Neuronal stem cell (in vitro differentiated cells): ENCODE measurements at regions not wholly inside any gene's neighbourhood (a gene's known extent, or its start where the extent isn't known, plus 50 kb on each side); places are given as distances from the start of the nearest gene placed in this dataset.

Source experiments
- DNase-seq: peaks from one replicate; pipeline ENCODE4 v3.0.0-alpha.2; 2013; ENCODE audit warnings: low spot score
- H2AFZ ChIP-seq: one replicate; pipeline ENCODE4 v1.6.1; 2013; ENCODE audit warnings: mild to moderate bottlenecking, low read length, inconsistent platforms
- H2AK5ac ChIP-seq: 2 replicates; pipeline ENCODE4 v1.6.1; 2013; ENCODE audit warnings: low read depth, mild to moderate bottlenecking, inconsistent platforms, low read length, moderate library complexity, mixed read lengths
- H2BK120ac ChIP-seq: 2 replicates; pipeline ENCODE4 v1.6.1; 2013; ENCODE audit warnings: low read depth, mild to moderate bottlenecking, inconsistent platforms, low read length, moderate library complexity, mixed read lengths
- H2BK12ac ChIP-seq: one replicate; pipeline ENCODE4 v1.6.1; 2013; ENCODE audit warnings: low read length, inconsistent platforms
- H2BK15ac ChIP-seq: 2 replicates; pipeline ENCODE4 v1.6.1; 2013; ENCODE audit warnings: mild to moderate bottlenecking, low read length, inconsistent platforms, mixed read lengths
- H2BK5ac ChIP-seq: one replicate; pipeline ENCODE4 v1.6.1; 2013; ENCODE audit warnings: inconsistent platforms, mild to moderate bottlenecking, low read length, moderate library complexity
- H3K14ac ChIP-seq: one replicate; pipeline ENCODE4 v1.6.1; 2013; ENCODE audit warnings: low read length, inconsistent platforms
- H3K18ac ChIP-seq: 2 replicates; pipeline ENCODE4 v1.6.1; 2013; ENCODE audit warnings: low read length, inconsistent platforms
- H3K23ac ChIP-seq: 2 replicates; pipeline ENCODE4 v1.6.1; 2013; ENCODE audit warnings: low read depth, mild to moderate bottlenecking, mixed read lengths, low read length, inconsistent platforms; ENCODE audit not compliant: poor library complexity
- H3K27ac ChIP-seq: replicated peaks from 3 replicates; pipeline ENCODE4 v1.5.1; 2013; ENCODE audit warnings: low read length, inconsistent platforms
- H3K27me3 ChIP-seq, 3 experiments: 2 replicates each; pipeline ENCODE4 v1.6.1; 2013; ENCODE audit warnings: low read length in 3 of 3, mild to moderate bottlenecking in 2 of 3, inconsistent platforms in 1 of 3, low read depth in 1 of 3, mixed read lengths in 1 of 3, moderate library complexity in 1 of 3; ENCODE audit not compliant: control insufficient read depth in 3 of 3, insufficient read depth in 3 of 3
- H3K36me3 ChIP-seq, 2 donors: replicated peaks in 1 of 2; 2 replicates each; pipeline ENCODE4 v1.6.1; 2013; ENCODE audit warnings: low read length in 2 of 2; ENCODE audit not compliant: control insufficient read depth in 2 of 2, insufficient read depth in 2 of 2
- H3K4ac ChIP-seq: 2 replicates; pipeline ENCODE4 v1.6.1; 2013; ENCODE audit warnings: inconsistent platforms, mild to moderate bottlenecking, low read length, moderate library complexity
- H3K4me1 ChIP-seq, 2 donors: 1 replicate in 1 of 2; 2 replicates in 1 of 2; pipeline ENCODE4 v1.6.1; 2013; ENCODE audit warnings: low read length in 2 of 2, low read depth in 1 of 2; ENCODE audit not compliant: control insufficient read depth in 2 of 2, insufficient read depth in 1 of 2
- H3K4me2 ChIP-seq: one replicate; pipeline ENCODE4 v1.6.1; 2013; ENCODE audit warnings: mild to moderate bottlenecking, low read length, inconsistent platforms; ENCODE audit not compliant: insufficient read depth, poor library complexity, severe bottlenecking
- H3K4me3 ChIP-seq, 2 donors: 2 replicates each; pipeline ENCODE4 v1.5.1; 2013; ENCODE audit warnings: low read length in 2 of 2, mild to moderate bottlenecking in 2 of 2, inconsistent platforms in 1 of 2, moderate library complexity in 1 of 2
- H3K79me1 ChIP-seq: one replicate; pipeline ENCODE4 v1.6.1; 2013; ENCODE audit warnings: low read depth, mild to moderate bottlenecking, inconsistent platforms, low read length, moderate library complexity
- H3K9ac ChIP-seq: one replicate; pipeline ENCODE4 v1.6.1; 2013; ENCODE audit warnings: mild to moderate bottlenecking, low read depth, low read length, inconsistent platforms; ENCODE audit not compliant: poor library complexity
- H3K9me3 ChIP-seq, 2 donors: replicated peaks in 1 of 2; 2 replicates each; pipeline versions ENCODE3 to v1.6.1; 2013; ENCODE audit warnings: low read length in 2 of 2, mild to moderate bottlenecking in 2 of 2, inconsistent platforms in 1 of 2, low read depth in 1 of 2, mixed read lengths in 1 of 2, moderate library complexity in 1 of 2; ENCODE audit not compliant: control insufficient read depth in 2 of 2, insufficient read depth in 1 of 2
- H4K8ac ChIP-seq: one replicate; pipeline ENCODE4 v1.6.1; 2013; ENCODE audit warnings: low read depth, mild to moderate bottlenecking, inconsistent platforms, low read length, moderate library complexity
- H4K91ac ChIP-seq: one replicate; pipeline ENCODE4 v1.6.1; 2013; ENCODE audit warnings: low read length, low read depth, mild to moderate bottlenecking, inconsistent platforms; ENCODE audit not compliant: poor library complexity
- WGBS, 2 donors: extraction: QIAGEN DNeasy Blood & Tissue Kit; methylation state at CpG; one replicate each; pipeline ENCODE4 v1.1.7; 2013; ENCODE audit warnings: missing lambda C conversion rate in 2 of 2, mixed read lengths in 1 of 2; ENCODE audit not compliant: insufficient read length in 2 of 2, insufficient replicate concordance in 1 of 2; ENCODE audit errors: extremely low coverage in 2 of 2; 5-methylcytosine and 5-hydroxymethylcytosine counted together

DNA sequence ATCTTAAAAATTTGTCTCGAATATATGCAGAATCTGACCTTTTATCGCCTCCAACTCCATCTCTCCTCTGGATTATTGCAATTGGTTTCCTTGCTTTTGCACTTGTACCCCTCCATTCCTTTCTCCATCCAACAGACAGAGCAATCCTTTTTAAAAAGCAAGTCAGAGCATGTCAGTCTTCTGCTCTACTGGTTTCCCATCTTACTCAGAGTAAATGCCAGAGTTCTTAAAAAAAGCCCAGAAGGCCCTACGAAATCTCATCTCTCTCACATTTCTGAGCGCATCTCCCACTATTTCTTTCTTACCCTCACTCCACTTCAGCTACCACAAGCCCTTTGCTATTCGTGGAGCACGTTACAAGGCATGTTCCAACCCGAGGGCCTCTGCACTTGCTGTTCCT lies 236.9 kb upstream of the DDHD1 start:
- H3K36me3 ChIP-seq, result no peaks in the 10 kb centered on the region
- H3K4me2 ChIP-seq, result no peak overlapping the region
- H3K4me1 ChIP-seq, result no peaks in the 10 kb centered on the region
- no peak overlapping the region for H4K91ac ChIP-seq
- H2BK15ac ChIP-seq, result no peak overlapping the region
- H3K23ac ChIP-seq, result no peak overlapping the region
- no peaks in the 10 kb centered on the region for H3K79me1 ChIP-seq
- no peak overlapping the region for H2AFZ ChIP-seq
- no peak overlapping the region for H2AK5ac ChIP-seq
- H3K27ac ChIP-seq, result no peak overlapping the region
- no peak overlapping the region for H2BK5ac ChIP-seq
- H3K4me3 ChIP-seq, result no peak overlapping the region
- H4K8ac ChIP-seq, result no peak overlapping the region
- DNase-seq, result no peak
- no peak overlapping the region for H2BK12ac ChIP-seq
- no peak overlapping the region for H3K18ac ChIP-seq
- 100% methylated on average over 1 of the region's 7 CpGs; no CpG with 5 or more reads in 1 of the 2 donors for WGBS, 2 donors
- H3K14ac ChIP-seq, result no peak overlapping the region
- H3K9me3 ChIP-seq, result peaks cover 2 to 4% of the 10 kb centered on the region in 2 donors
- no peaks in the 10 kb centered on the region for H3K27me3 ChIP-seq
- H3K9ac ChIP-seq, result no peak overlapping the region
- H2BK120ac ChIP-seq, result no peak overlapping the region
- H3K4ac ChIP-seq, result no peak overlapping the region

- WGBS, 2 donors, result no CpG with 5 or more reads among the region's 1 CpG
- H4K91ac ChIP-seq, result no peak overlapping the region
- no peaks in the 10 kb centered on the region for H3K9me3 ChIP-seq
- H4K8ac ChIP-seq, result no peak overlapping the region
- H2BK12ac ChIP-seq, result no peak overlapping the region
- H3K14ac ChIP-seq, result no peak overlapping the region
- H3K79me1 ChIP-seq, result no peaks in the 10 kb centered on the region
- no peak overlapping the region for H3K9ac ChIP-seq
- H2BK5ac ChIP-seq, result no peak overlapping the region
- no peaks in the 10 kb centered on the region for H3K36me3 ChIP-seq
- no peaks in the 10 kb centered on the region for H3K4me1 ChIP-seq
- no peak overlapping the region for H3K18ac ChIP-seq
- no peak overlapping the region for H3K23ac ChIP-seq
- no peak overlapping the region for H3K4ac ChIP-seq
- no peak overlapping the region for H3K4me2 ChIP-seq
- no peak overlapping the region for H3K4me3 ChIP-seq
- DNase-seq, result no peak
- no peak overlapping the region for H2AFZ ChIP-seq
- H2BK120ac ChIP-seq, result no peak overlapping the region
- no peak overlapping the region for H2AK5ac ChIP-seq
- no peaks in the 10 kb centered on the region for H3K27me3 ChIP-seq
- H2BK15ac ChIP-seq, result no peak overlapping the region
- no peak overlapping the region for H3K27ac ChIP-seq
Measured at GRCh38 chr14:53389202-53389601, 236.1 kb upstream of the DDHD1 start.

- Histone ChIP-seq H3K79me1 (no peaks in the 10 kb centered on the region), H3K18ac (no peak overlapping the region), H3K27me3 (no peaks in the 10 kb centered on the region), H3K9me3 (no peaks in the 10 kb centered on the region), H3K4me3 (no peak overlapping the region), H3K4ac (no peak overlapping the region), H2BK15ac (no peak overlapping the region), H2BK5ac (no peak overlapping the region), H2BK12ac (no peak overlapping the region), H3K4me2 (no peak overlapping the region), H2AFZ (no peak overlapping the region), H3K23ac (no peak overlapping the region), H4K91ac (no peak overlapping the region), H2AK5ac (no peak overlapping the region), H3K4me1 (no peaks in the 10 kb centered on the region), H3K14ac (no peak overlapping the region), H2BK120ac (no peak overlapping the region), H3K36me3 (no peaks in the 10 kb centered on the region), H4K8ac (no peak overlapping the region), H3K27ac (no peak overlapping the region), H3K9ac (no peak overlapping the region)
- DNase-seq, result no peak
- WGBS, 2 donors, result no CpG with 5 or more reads among the region's 4 CpGs
Measured at GRCh38 chr14:53386362-53386761, 233.2 kb upstream of the DDHD1 start.

GRCh38 chr14:53384536-53384935 lies 231.4 kb upstream of the DDHD1 start:
- H3K27ac ChIP-seq, result no peak overlapping the region
- no peak overlapping the region for H2BK5ac ChIP-seq
- no peak overlapping the region for H3K23ac ChIP-seq
- H3K4me1 ChIP-seq, result no peaks in the 10 kb centered on the region
- no peak overlapping the region for H3K4me2 ChIP-seq
- H2BK12ac ChIP-seq, result no peak overlapping the region
- no peak overlapping the region for H3K4me3 ChIP-seq
- H2BK15ac ChIP-seq, result no peak overlapping the region
- no peaks in the 10 kb centered on the region for H3K9me3 ChIP-seq
- no peaks in the 10 kb centered on the region for H3K36me3 ChIP-seq
- H2AFZ ChIP-seq, result no peak overlapping the region
- no peak overlapping the region for H2AK5ac ChIP-seq
- H3K9ac ChIP-seq, result no peak overlapping the region
- H3K4ac ChIP-seq, result no peak overlapping the region
- WGBS, 2 donors, result no CpG with 5 or more reads among the region's 5 CpGs
- no peak overlapping the region for H4K91ac ChIP-seq
- H3K18ac ChIP-seq, result no peak overlapping the region
- no peak overlapping the region for H2BK120ac ChIP-seq
- DNase-seq, result no peak
- H3K79me1 ChIP-seq, result no peaks in the 10 kb centered on the region
- H4K8ac ChIP-seq, result no peak overlapping the region
- no peaks in the 10 kb centered on the region for H3K27me3 ChIP-seq
- H3K14ac ChIP-seq, result no peak overlapping the region
